HG03064 (cell line): ENCODE measurements at regions not wholly inside any gene's neighbourhood (a gene's known extent, or its start where the extent isn't known, plus 50 kb on each side); places are given as distances from the start of the nearest gene placed in this dataset.

Experiments
- ATAC-seq: cut with Tn5 transposase; IDR thresholded peaks from one replicate; pipeline ENCODE4 v1.9.1; 2021; ENCODE audit warnings: low read depth; ENCODE audit not compliant: unreplicated experiment

- no peak for ATAC-seq
These were observed 202.4 kb downstream of the SAMD5 start for GRCh38 chr6:147710890-147711289.

- ATAC-seq, result no peak
These were observed 203.0 kb downstream of the SAMD5 start for GRCh38 chr6:147711476-147711875.

GRCh38 chr6:147712841-147713240 lies 204.4 kb downstream of the SAMD5 start:
- ATAC-seq, result no peak

- no peak for ATAC-seq
These were observed 206.5 kb downstream of the SAMD5 start for GRCh38 chr6:147715035-147715434.

GRCh38 chr6:147716434-147716833 lies 207.9 kb downstream of the SAMD5 start:
- no peak for ATAC-seq

- ATAC-seq, result no peak
These were observed 209.5 kb downstream of the SAMD5 start for GRCh38 chr6:147717991-147718390.

GRCh38 chr6:147722158-147722557 lies 213.7 kb downstream of the SAMD5 start:
- no peak for ATAC-seq

GRCh38 chr6:147724454-147724853 lies 216.0 kb downstream of the SAMD5 start:
- ATAC-seq, result no peak

GRCh38 chr6:147726342-147726741 lies 217.9 kb downstream of the SAMD5 start:
- no peak for ATAC-seq

- ATAC-seq, result no peak
These were observed 220.4 kb downstream of the SAMD5 start for GRCh38 chr6:147728903-147729302.

GRCh38 chr6:147733686-147734085 lies 225.2 kb downstream of the SAMD5 start:
- ATAC-seq, result no peak

- no peak for ATAC-seq
These were observed 225.7 kb downstream of the SAMD5 start for GRCh38 chr6:147734151-147734550.

- ATAC-seq, result no peak
These were observed 227.4 kb downstream of the SAMD5 start for GRCh38 chr6:147735924-147736323.

GRCh38 chr6:147737115-147737514 lies 228.6 kb downstream of the SAMD5 start:
- ATAC-seq, result no peak

- ATAC-seq, result no peak
These were observed 229.6 kb downstream of the SAMD5 start for GRCh38 chr6:147738099-147738498.

GRCh38 chr6:147738516-147739162 lies 230.1 kb downstream of the SAMD5 start:
- no peak for ATAC-seq

GRCh38 chr6:147740326-147740725 lies 231.8 kb downstream of the SAMD5 start:
- no peak for ATAC-seq

- ATAC-seq, result no peak
These were observed 232.4 kb downstream of the SAMD5 start for GRCh38 chr6:147740916-147741315.

GRCh38 chr6:147741389-147741788 lies 232.9 kb downstream of the SAMD5 start:
- ATAC-seq, result no peak

- no peak for ATAC-seq
These were observed 233.9 kb downstream of the SAMD5 start for GRCh38 chr6:147742440-147742839.

- no peak for ATAC-seq
These were observed 235.5 kb downstream of the SAMD5 start for GRCh38 chr6:147744012-147744411.

- no peak for ATAC-seq
These were observed 240.8 kb downstream of the SAMD5 start for GRCh38 chr6:147749331-147749730.

GRCh38 chr6:147750413-147750812 lies 241.9 kb downstream of the SAMD5 start:
- no peak for ATAC-seq
